HG03558 (cell line): ENCODE measurements at regions not wholly inside any gene's neighbourhood (a gene's known extent, or its start where the extent isn't known, plus 50 kb on each side); places are given as distances from the start of the nearest gene placed in this dataset.
"Not testable (repeated sequence)": the region's sequence is repeated elsewhere in the genome, so short reads cannot be mapped to it uniquely, and the experiment has no call there.

Experiments
- ATAC-seq: cut with Tn5 transposase; IDR thresholded peaks from one replicate; pipeline ENCODE4 v1.9.1; 2021; ENCODE audit warnings: moderate number of reproducible peaks; ENCODE audit not compliant: unreplicated experiment; ENCODE audit errors: extremely low read depth

- ATAC-seq, result no peak
These were observed 145.6 kb upstream of the KLHL1 start for GRCh38 chr13:70253834-70254233.

GRCh38 chr13:70253411-70253810, 145.2 kb upstream of the KLHL1 start:
- ATAC-seq, result no peak

GRCh38 chr13:70249332-70250064, 141.2 kb upstream of the KLHL1 start:
- no peak for ATAC-seq

GRCh38 chr13:70237131-70237530, 128.9 kb upstream of the KLHL1 start:
- ATAC-seq, result no peak

- no peak for ATAC-seq
These were observed 127.3 kb upstream of the KLHL1 start for GRCh38 chr13:70235565-70235964.

GRCh38 chr13:70223911-70224310, 115.7 kb upstream of the KLHL1 start:
- no peak for ATAC-seq

- ATAC-seq, result no peak
These were observed 114.7 kb upstream of the KLHL1 start for GRCh38 chr13:70222926-70223325.

- ATAC-seq, result no peak
These were observed 110.4 kb upstream of the KLHL1 start for GRCh38 chr13:70218618-70219017.

GRCh38 chr13:70208968-70209367, 100.7 kb upstream of the KLHL1 start:
- not testable (repeated sequence) for ATAC-seq

GRCh38 chr13:70206671-70207070, 98.4 kb upstream of the KLHL1 start:
- no peak for ATAC-seq

- no peak for ATAC-seq
These were observed 95.5 kb upstream of the KLHL1 start for GRCh38 chr13:70203661-70204229.

GRCh38 chr13:70191034-70191433, 82.8 kb upstream of the KLHL1 start:
- no peak for ATAC-seq

- no peak for ATAC-seq
These were observed 81.7 kb upstream of the KLHL1 start for GRCh38 chr13:70189981-70190380.

GRCh38 chr13:70188567-70188966, 80.3 kb upstream of the KLHL1 start:
- no peak for ATAC-seq

- ATAC-seq, result no peak
These were observed 74.8 kb upstream of the KLHL1 start for GRCh38 chr13:70183041-70183440.
